ENCODE measurements at regions not wholly inside any gene's neighbourhood (a gene's known extent, or its start where the extent isn't known, plus 50 kb on each side); places are given as distances from the start of the nearest gene placed in this dataset.
"Not testable (repeated sequence)": the region's sequence is repeated elsewhere in the genome, so short reads cannot be mapped to it uniquely, and the experiment has no call there.

DNA sequence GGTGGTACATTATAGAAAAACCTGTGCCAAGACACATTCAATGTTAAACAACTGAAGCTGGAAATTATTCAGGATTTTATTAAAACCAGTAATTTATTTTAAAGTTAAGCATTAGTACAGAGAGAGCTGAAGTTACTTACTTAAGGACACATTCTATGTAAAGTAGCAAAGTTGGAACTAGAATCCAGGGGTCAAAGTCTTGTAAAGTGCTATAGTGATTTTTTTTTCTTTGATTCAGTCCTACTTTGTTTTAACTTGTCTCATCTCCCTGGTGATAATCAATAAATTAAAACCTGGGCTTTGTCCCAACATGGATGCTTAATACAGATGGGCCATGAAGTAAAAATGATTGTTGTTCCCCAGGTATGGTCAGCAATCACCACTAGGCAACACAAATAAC, 1271.8 kb upstream of the CHAC2 start:
- no peaks in the 10 kb centered on the region for H3K27me3 ChIP-seq (ENCODE audit: control insufficient read depth, insufficient read depth)
- no peak for ATAC-seq

DNA sequence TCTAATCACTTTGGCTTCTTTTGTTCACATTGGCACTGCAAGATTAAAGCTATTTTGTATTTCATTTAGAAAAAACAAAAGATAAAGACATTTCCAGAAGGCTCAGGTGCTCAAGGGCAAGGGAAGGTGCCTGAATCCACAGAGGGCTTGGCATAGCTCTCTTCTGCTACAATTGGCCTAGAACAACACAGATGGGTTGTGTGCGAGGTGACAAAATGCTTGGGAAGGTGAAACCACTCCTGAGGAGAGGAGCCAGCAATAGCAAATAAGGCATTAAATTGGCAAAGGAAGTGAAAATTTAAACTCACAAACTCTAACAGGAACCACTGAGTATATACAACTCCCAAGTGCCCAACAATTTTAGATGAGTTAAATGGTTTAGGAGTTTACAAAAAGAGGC, 1290.4 kb upstream of the CHAC2 start:
- no peak for DNase-seq
- Histone ChIP-seq H3K4me3 (ENCODE audit: low read length) (no peak overlapping the region), H3K4me1 (ENCODE audit: control insufficient read depth, insufficient read depth, low read length) (no peaks in the 10 kb centered on the region), H3K9me3 (ENCODE audit: control insufficient read depth, low read length) (no peaks in the 10 kb centered on the region), H3K27ac (ENCODE audit: low read length) (no peak overlapping the region), H3K27me3 (ENCODE audit: control insufficient read depth, insufficient read depth) (no peaks in the 10 kb centered on the region)
- no peak for ATAC-seq
- WGBS: 77% methylated on average over 1 of the region's 1 CpG
- intact Hi-C loops (cut with DNase I): no loop called here

More for the DNA sequence above, 1271.8 kb upstream of the CHAC2 start:
- Histone ChIP-seq H3K9me3 (ENCODE audit: control insufficient read depth, low read length) (no peaks in the 10 kb centered on the region), H3K27ac (ENCODE audit: low read length) (no peak overlapping the region), H3K4me3 (ENCODE audit: low read length) (no peak overlapping the region), H3K4me1 (ENCODE audit: control insufficient read depth, insufficient read depth, low read length) (no peaks in the 10 kb centered on the region)
- no peak for DNase-seq
- intact Hi-C loops (cut with DNase I): no loop called here

DNA sequence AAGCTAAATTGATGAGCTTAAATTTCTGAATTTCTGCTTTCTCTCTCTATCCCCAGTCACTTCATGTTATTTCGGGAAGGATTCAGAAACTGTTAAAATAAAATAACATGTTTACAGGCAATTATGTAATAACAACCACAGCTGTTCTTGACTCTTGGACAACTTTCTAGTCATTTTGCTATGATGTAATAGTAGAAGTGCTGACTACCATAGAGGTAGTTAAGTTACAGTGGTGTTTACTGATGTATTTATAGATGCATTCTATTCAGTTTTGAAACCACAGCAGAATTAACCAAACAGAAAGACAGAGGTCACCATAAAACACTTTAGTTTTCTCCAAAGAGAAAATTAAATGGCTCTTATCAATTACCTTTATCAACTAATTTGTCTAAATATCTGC, 1292.0 kb upstream of the CHAC2 start:
- H3K4me1 ChIP-seq (ENCODE audit: control insufficient read depth, insufficient read depth, low read length): no peaks in the 10 kb centered on the region
- ATAC-seq (no peak), DNase-seq (no peak)
- 76% methylated on average over 1 of the region's 1 CpG for WGBS
- no peaks in the 10 kb centered on the region for H3K27me3 ChIP-seq (ENCODE audit: control insufficient read depth, insufficient read depth)
- intact Hi-C loops (cut with DNase I): no loop called here
- no peaks in the 10 kb centered on the region for H3K9me3 ChIP-seq (ENCODE audit: control insufficient read depth, low read length)
- H3K4me3 ChIP-seq (ENCODE audit: low read length): no peak overlapping the region
- no peak overlapping the region for H3K27ac ChIP-seq (ENCODE audit: low read length)

- ATAC-seq (no peak), DNase-seq (no peak)
- Histone ChIP-seq H3K27me3 (ENCODE audit: control insufficient read depth, insufficient read depth) (no peaks in the 10 kb centered on the region), H3K4me1 (ENCODE audit: control insufficient read depth, insufficient read depth, low read length) (no peaks in the 10 kb centered on the region), H3K4me3 (ENCODE audit: low read length) (no peak overlapping the region), H3K27ac (ENCODE audit: low read length) (no peak overlapping the region), H3K9me3 (ENCODE audit: control insufficient read depth, low read length) (no peaks in the 10 kb centered on the region)
- 87% methylated on average over 1 of the region's 1 CpG for WGBS
- intact Hi-C loops (cut with DNase I): no loop called here
Measured at GRCh38 chr2:52474091-52474490, 1293.5 kb upstream of the CHAC2 start.

DNA sequence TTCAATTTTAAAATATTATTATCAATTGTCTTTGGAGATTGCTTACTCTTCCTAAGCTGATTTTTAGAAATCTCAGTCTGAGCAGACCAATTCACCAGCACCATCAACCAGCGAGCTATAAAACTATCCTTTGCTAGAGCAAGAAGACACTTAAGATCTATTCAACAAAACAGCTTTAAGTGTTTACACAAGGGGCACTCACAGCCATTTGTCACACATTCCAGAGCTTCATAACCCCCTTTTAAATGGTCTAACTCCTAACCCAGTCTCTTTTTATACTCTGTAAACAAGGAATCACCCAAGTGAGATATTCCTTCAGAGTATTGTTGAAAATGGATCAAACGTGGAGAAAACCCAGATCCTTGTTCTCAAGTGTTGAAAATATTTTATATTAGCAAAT, 1294.1 kb upstream of the CHAC2 start:
- ATAC-seq (no peak), DNase-seq (no peak)
- Histone ChIP-seq H3K27me3 (ENCODE audit: control insufficient read depth, insufficient read depth) (no peaks in the 10 kb centered on the region), H3K4me3 (ENCODE audit: low read length) (no peak overlapping the region), H3K27ac (ENCODE audit: low read length) (no peak overlapping the region), H3K4me1 (ENCODE audit: control insufficient read depth, insufficient read depth, low read length) (no peaks in the 10 kb centered on the region), H3K9me3 (ENCODE audit: control insufficient read depth, low read length) (no peaks in the 10 kb centered on the region)
- intact Hi-C loops (cut with DNase I): no loop called here
- WGBS: 70% methylated on average over 2 of the region's 2 CpGs

- H3K9me3 ChIP-seq (ENCODE audit: control insufficient read depth, low read length); DNase-seq; H3K27ac ChIP-seq (ENCODE audit: low read length); ATAC-seq; intact Hi-C loops (cut with DNase I); H3K4me3 ChIP-seq (ENCODE audit: low read length); H3K27me3 ChIP-seq (ENCODE audit: control insufficient read depth, insufficient read depth); H3K4me1 ChIP-seq (ENCODE audit: control insufficient read depth, insufficient read depth, low read length): not testable (repeated sequence)
- 92% methylated on average over 1 of the region's 1 CpG for WGBS
Measured at GRCh38 chr2:52470457-52470856, 1297.1 kb upstream of the CHAC2 start.

GRCh38 chr2:52467189-52467588, 1300.4 kb upstream of the CHAC2 start:
- Histone ChIP-seq H3K27ac (ENCODE audit: low read length) (no peak overlapping the region), H3K4me1 (ENCODE audit: control insufficient read depth, insufficient read depth, low read length) (no peaks in the 10 kb centered on the region), H3K9me3 (ENCODE audit: control insufficient read depth, low read length) (no peaks in the 10 kb centered on the region), H3K4me3 (ENCODE audit: low read length) (no peak overlapping the region), H3K27me3 (ENCODE audit: control insufficient read depth, insufficient read depth) (no peaks in the 10 kb centered on the region)
- ATAC-seq (no peak), DNase-seq (no peak)
- WGBS: 91% methylated on average over 2 of the region's 2 CpGs
- intact Hi-C loops (cut with DNase I): no loop called here

DNA sequence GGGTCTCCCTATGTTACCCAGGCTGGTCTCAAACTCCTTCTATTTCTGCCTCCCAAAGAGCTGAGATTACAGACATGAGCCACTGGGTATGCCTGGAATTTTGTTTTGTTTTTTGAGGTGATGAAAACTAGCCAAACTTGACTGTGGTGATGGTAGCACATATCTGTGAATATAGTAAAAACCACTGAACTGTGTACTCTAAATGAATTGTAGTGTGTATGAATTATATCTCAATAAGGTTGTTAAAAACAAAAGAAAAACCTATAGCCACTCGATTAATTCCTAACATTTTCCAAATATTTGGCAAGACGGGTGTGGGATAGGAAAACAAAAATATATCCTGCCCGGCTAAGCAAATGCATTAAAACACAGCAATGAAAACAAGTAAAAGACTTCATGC, 1302.3 kb upstream of the CHAC2 start:
- ATAC-seq (no peak), DNase-seq (no peak)
- Histone ChIP-seq H3K27me3 (ENCODE audit: control insufficient read depth, insufficient read depth) (no peaks in the 10 kb centered on the region), H3K27ac (ENCODE audit: low read length) (no peak overlapping the region), H3K4me3 (ENCODE audit: low read length) (no peak overlapping the region), H3K9me3 (ENCODE audit: control insufficient read depth, low read length) (no peaks in the 10 kb centered on the region), H3K4me1 (ENCODE audit: control insufficient read depth, insufficient read depth, low read length) (no peaks in the 10 kb centered on the region)
- intact Hi-C loops (cut with DNase I): no loop called here
- WGBS: 56% methylated on average over 3 of the region's 3 CpGs

- 94% methylated on average over 3 of the region's 3 CpGs for WGBS
Measured at GRCh38 chr2:52463457-52463856, 1304.1 kb upstream of the CHAC2 start.

DNA sequence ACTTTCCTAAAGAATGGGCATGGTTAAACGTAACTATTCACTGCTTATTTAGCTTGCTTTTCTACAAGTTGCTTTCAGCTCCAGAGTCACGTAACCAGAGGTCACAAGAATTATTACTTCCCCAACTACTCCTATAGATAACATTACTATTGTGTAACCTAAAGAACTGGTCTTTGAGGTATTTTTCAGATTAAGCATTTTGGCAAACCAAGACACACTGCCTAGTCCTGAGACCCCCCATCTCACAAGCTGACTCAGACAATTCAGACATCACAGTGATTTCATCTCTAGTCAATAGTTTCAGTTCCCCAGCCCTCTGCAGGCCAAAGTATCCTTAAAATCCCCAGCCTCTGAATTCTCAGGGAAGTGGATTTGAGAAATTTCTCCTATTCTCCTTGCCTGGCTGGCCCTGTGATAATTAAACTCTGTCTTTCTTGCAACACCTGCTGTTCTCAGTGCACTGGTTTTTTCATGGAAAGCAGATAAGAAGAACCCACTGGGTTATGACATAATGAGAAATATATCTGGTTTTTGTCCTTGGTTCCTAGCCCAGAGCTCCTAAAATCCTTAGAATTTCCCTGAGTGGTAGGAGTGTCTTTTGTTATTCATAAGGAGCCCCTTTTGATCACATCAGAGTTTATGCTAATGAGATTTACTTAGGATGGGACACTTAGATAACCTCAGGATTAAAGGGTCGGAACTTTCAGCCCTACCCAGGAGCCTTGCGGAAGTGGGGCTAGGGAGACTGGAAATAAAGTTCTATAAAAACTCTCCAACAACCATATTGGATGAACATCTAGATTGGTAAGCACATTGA, 1310.8 kb upstream of the CHAC2 start:
- Histone ChIP-seq H3K27ac (ENCODE audit: low read length) (no peak overlapping the region), H3K27me3 (ENCODE audit: control insufficient read depth, insufficient read depth) (no peaks in the 10 kb centered on the region), H3K4me1 (ENCODE audit: control insufficient read depth, insufficient read depth, low read length) (no peaks in the 10 kb centered on the region), H3K4me3 (ENCODE audit: low read length) (no peak overlapping the region), H3K9me3 (ENCODE audit: control insufficient read depth, low read length) (no peaks in the 10 kb centered on the region)
- no peak for DNase-seq
- 85% methylated on average over 4 of the region's 4 CpGs for WGBS
- no peak for ATAC-seq
- intact Hi-C loops (cut with DNase I): no loop called here

More at GRCh38 chr2:52463457-52463856, 1304.1 kb upstream of the CHAC2 start:
- H3K27me3 ChIP-seq (ENCODE audit: control insufficient read depth, insufficient read depth): no peaks in the 10 kb centered on the region
- no peak overlapping the region for H3K27ac ChIP-seq (ENCODE audit: low read length)
- DNase-seq (no peak), ATAC-seq (no peak)
- H3K9me3 ChIP-seq (ENCODE audit: control insufficient read depth, low read length): no peaks in the 10 kb centered on the region
- no peak overlapping the region for H3K4me3 ChIP-seq (ENCODE audit: low read length)
- H3K4me1 ChIP-seq (ENCODE audit: control insufficient read depth, insufficient read depth, low read length): no peaks in the 10 kb centered on the region
- intact Hi-C loops (cut with DNase I): no loop called here

DNA sequence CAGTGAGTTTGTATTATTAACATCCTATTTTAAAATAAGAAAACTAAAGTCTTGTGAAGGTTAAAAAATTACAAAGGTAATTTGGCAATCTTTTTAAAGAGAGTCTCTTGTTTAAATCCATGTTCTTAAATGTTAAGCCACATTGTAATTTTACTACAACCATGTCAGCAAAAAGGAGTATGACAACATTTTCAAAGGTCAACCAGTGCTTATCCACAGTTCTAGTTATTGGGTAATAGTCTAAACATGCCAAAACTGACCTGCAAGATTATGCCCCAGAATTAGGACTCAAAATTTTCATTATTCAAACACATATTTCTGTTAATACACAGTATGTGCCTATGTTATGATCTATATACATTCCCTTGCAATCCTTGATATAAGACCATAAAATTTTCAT, 1312.6 kb upstream of the CHAC2 start:
- no peak overlapping the region for H3K4me3 ChIP-seq (ENCODE audit: low read length)
- H3K27ac ChIP-seq (ENCODE audit: low read length): no peak overlapping the region
- no peaks in the 10 kb centered on the region for H3K9me3 ChIP-seq (ENCODE audit: control insufficient read depth, low read length)
- H3K4me1 ChIP-seq (ENCODE audit: control insufficient read depth, insufficient read depth, low read length): no peaks in the 10 kb centered on the region
- intact Hi-C loops (cut with DNase I): no loop called here
- no peaks in the 10 kb centered on the region for H3K27me3 ChIP-seq (ENCODE audit: control insufficient read depth, insufficient read depth)
- DNase-seq (no peak), ATAC-seq (no peak)

DNA sequence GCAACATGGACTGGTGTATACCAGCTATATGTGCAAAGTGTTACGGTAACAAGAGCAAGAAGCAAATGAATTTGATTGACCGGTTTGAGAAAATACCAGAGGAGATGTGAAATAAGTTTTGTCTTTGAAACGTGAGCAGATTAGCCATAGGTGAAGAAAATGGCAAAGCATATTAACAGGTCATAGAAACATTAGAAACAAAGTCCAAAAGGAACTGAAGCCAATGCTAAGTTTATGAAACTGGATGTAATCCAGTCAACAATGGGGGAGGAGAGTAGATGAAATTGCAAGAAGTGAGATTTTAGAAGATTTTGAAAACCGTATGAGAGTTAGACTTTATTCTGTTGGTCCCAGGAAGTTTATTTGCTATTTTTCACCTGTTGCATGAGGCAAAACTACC, 1315.4 kb upstream of the CHAC2 start:
- intact Hi-C loops (cut with DNase I): no loop called here
- Histone ChIP-seq H3K4me1 (ENCODE audit: control insufficient read depth, insufficient read depth, low read length) (no peaks in the 10 kb centered on the region), H3K9me3 (ENCODE audit: control insufficient read depth, low read length) (no peaks in the 10 kb centered on the region), H3K4me3 (ENCODE audit: low read length) (no peak overlapping the region), H3K27me3 (ENCODE audit: control insufficient read depth, insufficient read depth) (no peaks in the 10 kb centered on the region), H3K27ac (ENCODE audit: low read length) (no peak overlapping the region)
- 88% methylated on average over 4 of the region's 4 CpGs for WGBS
- DNase-seq: no peak
- no peak for ATAC-seq
